ENCODE measurements at regions not wholly inside any gene's neighbourhood (a gene's known extent, or its start where the extent isn't known, plus 50 kb on each side); places are given as distances from the start of the nearest gene placed in this dataset.

DNA sequence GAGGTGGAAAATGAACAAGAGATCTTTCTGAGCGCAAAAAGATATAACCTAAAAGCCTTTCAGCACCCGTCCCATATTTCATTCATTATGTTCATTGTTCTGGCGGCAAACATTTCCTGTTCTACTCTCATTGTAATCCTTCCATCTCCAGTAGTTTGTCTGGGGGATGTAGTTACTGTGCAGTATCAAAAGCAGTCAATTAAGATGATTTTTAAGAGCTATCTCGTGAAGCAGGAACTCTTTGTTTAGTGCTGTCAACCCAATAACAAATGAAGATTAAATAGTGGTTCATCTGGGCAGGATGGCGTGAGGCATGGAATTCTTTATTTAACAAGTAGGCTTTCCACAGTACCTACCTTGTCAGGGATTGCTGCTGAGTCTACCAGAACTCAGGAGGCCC is 876.7 kb downstream of the HACE1 start:
- TF ChIP-seq, protein P1, sequence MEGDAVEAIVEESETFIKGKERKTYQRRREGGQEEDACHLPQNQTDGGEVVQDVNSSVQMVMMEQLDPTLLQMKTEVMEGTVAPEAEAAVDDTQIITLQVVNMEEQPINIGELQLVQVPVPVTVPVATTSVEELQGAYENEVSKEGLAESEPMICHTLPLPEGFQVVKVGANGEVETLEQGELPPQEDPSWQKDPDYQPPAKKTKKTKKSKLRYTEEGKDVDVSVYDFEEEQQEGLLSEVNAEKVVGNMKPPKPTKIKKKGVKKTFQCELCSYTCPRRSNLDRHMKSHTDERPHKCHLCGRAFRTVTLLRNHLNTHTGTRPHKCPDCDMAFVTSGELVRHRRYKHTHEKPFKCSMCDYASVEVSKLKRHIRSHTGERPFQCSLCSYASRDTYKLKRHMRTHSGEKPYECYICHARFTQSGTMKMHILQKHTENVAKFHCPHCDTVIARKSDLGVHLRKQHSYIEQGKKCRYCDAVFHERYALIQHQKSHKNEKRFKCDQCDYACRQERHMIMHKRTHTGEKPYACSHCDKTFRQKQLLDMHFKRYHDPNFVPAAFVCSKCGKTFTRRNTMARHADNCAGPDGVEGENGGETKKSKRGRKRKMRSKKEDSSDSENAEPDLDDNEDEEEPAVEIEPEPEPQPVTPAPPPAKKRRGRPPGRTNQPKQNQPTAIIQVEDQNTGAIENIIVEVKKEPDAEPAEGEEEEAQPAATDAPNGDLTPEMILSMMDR (IDR thresholded peaks at IDR 0.05), result no peak

- TF ChIP-seq, protein P1 (IDR thresholded peaks at IDR 0.05), result no peak
Observed at GRCh38 chr6:103982574-103982973, 877.1 kb downstream of the HACE1 start.

GRCh38 chr6:103979308-103979707 is 880.4 kb downstream of the HACE1 start:
- TF ChIP-seq, protein P1 (IDR thresholded peaks at IDR 0.05), result no peak

- TF ChIP-seq, protein P1 (IDR thresholded peaks at IDR 0.05), result no peak
Observed at GRCh38 chr6:103937389-103937788, 922.3 kb downstream of the HACE1 start.

- TF ChIP-seq, protein P1 (IDR thresholded peaks at IDR 0.05), result no peak
Observed at GRCh38 chr6:103925317-103925716, 934.4 kb downstream of the HACE1 start.

DNA sequence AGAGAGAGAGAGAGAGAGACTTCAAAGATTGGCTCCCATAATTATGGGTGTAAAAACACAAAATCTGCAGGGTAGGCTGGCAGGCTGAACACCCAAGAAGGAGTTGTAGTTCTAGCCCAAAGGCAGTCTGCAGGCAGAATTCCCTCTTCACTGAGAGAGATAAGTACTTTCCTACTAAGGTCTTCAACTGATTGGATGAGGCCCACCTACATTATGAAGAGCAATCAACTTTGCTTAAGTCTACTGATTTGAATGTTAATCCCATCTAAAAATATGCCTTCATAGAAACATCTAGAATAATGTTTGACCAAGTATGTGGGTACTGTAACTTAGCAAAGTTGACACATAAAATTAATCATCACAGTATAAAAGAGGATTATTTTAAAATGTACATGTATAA is 949.7 kb downstream of the HACE1 start:
- TF ChIP-seq, protein P1 (IDR thresholded peaks at IDR 0.05), result no peak

DNA sequence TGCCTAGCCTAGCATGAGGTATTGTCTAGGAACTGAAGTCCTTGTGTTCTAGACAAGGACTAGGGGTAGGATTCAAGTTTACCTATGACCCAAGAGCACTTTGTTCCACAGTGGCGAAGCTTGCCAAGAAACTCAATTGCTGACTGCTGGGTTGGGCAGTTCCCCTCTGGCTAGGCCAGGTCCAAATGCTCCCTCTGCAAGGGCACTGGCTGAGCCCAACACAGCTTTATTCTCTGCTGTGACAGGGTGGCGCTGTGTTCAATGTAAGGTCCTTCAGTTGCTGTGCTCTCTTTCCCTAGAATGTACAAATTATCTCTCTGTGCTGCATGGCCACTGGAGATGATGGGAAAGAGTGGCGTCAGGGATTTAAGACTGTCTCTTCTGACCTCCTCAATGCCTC is 950.8 kb downstream of the HACE1 start:
- TF ChIP-seq, protein P1 (IDR thresholded peaks at IDR 0.05), result no peak

- TF ChIP-seq, protein P1 (IDR thresholded peaks at IDR 0.05), result no peak
Observed at GRCh38 chr6:103895136-103895535, 964.6 kb downstream of the HACE1 start.
